H9 (cell line): ENCODE measurements at regions not wholly inside any gene's neighbourhood (a gene's known extent, or its start where the extent isn't known, plus 50 kb on each side); places are given as distances from the start of the nearest gene placed in this dataset.

ENCODE experiments used
- DNase-seq: peaks from one replicate; pipeline ENCODE4 v3.0.0-alpha.2; 2017
- H2AFZ ChIP-seq: one replicate; pipeline ENCODE4 v1.6.1; 2013; ENCODE audit warnings: mild to moderate bottlenecking, low read length, control low read depth, moderate library complexity
- H2AK5ac ChIP-seq: 2 replicates; pipeline ENCODE4 v1.6.1; 2013; ENCODE audit warnings: low read length, control low read depth, mixed read lengths; ENCODE audit not compliant: insufficient read length
- H2BK120ac ChIP-seq: one replicate; pipeline ENCODE4 v1.6.1; 2013; ENCODE audit warnings: low read depth, mild to moderate bottlenecking, low read length, control low read depth, inconsistent platforms; ENCODE audit not compliant: poor library complexity, severe bottlenecking
- H2BK12ac ChIP-seq: 2 replicates; pipeline ENCODE4 v1.6.1; 2013; ENCODE audit warnings: low read length, control low read depth, mixed read lengths, low read depth; ENCODE audit not compliant: insufficient read length
- H2BK15ac ChIP-seq: 2 replicates; pipeline ENCODE4 v1.6.1; 2013; ENCODE audit warnings: low read depth, low read length, control low read depth
- H2BK20ac ChIP-seq: one replicate; pipeline ENCODE4 v1.6.1; 2013; ENCODE audit warnings: low read depth, mild to moderate bottlenecking, low read length, control low read depth, inconsistent platforms; ENCODE audit not compliant: poor library complexity, severe bottlenecking
- H2BK5ac ChIP-seq: 2 replicates; pipeline ENCODE4 v1.6.1; 2013; ENCODE audit warnings: low read length, control low read depth, mixed read lengths; ENCODE audit not compliant: insufficient read length
- H3K14ac ChIP-seq: 2 replicates; pipeline ENCODE4 v1.6.1; 2013; ENCODE audit warnings: low read length, control low read depth; ENCODE audit not compliant: insufficient read depth
- H3K18ac ChIP-seq: 2 replicates; pipeline ENCODE4 v1.6.1; 2013; ENCODE audit warnings: low read depth, mild to moderate bottlenecking, mixed read lengths, low read length, control low read depth; ENCODE audit not compliant: insufficient read length
- H3K23ac ChIP-seq: 2 replicates; pipeline ENCODE4 v1.6.1; 2013; ENCODE audit warnings: low read length, control low read depth, mixed read lengths, low read depth; ENCODE audit not compliant: insufficient read length
- H3K23me2 ChIP-seq: 2 replicates; pipeline ENCODE4 v1.6.1; 2013; ENCODE audit warnings: low read depth, mild to moderate bottlenecking, mixed read lengths, low read length, control low read depth; ENCODE audit not compliant: insufficient read length, poor library complexity, severe bottlenecking
- H3K27ac ChIP-seq: 2 replicates; pipeline ENCODE4 v1.5.1; 2013; ENCODE audit warnings: low read length, control low read depth, mixed read lengths, low read depth; ENCODE audit not compliant: insufficient read length
- H3K27me3 ChIP-seq: 2 replicates; pipeline ENCODE4 v1.6.1; 2013; ENCODE audit warnings: low read length, control low read depth, inconsistent platforms; ENCODE audit not compliant: insufficient read depth
- H3K4ac ChIP-seq: 2 replicates; pipeline ENCODE4 v1.6.1; 2013; ENCODE audit warnings: low read depth, mild to moderate bottlenecking, control low read depth, inconsistent platforms, low read length, moderate library complexity
- H3K4me1 ChIP-seq: 2 replicates; pipeline ENCODE4 v1.6.1; 2013; ENCODE audit warnings: low read length, control low read depth, inconsistent platforms; ENCODE audit not compliant: insufficient read depth
- H3K4me2 ChIP-seq: 2 replicates; pipeline ENCODE4 v1.6.1; 2013; ENCODE audit warnings: low read length, control low read depth, mixed read lengths; ENCODE audit not compliant: insufficient read length, insufficient read depth
- H3K56ac ChIP-seq: 2 replicates; pipeline ENCODE4 v1.6.1; 2013; ENCODE audit warnings: low read depth, mild to moderate bottlenecking, mixed read lengths, low read length, control low read depth; ENCODE audit not compliant: insufficient read length
- H3K79me1 ChIP-seq: 2 replicates; pipeline ENCODE4 v1.6.1; 2013; ENCODE audit warnings: low read depth, mild to moderate bottlenecking, moderate library complexity, low read length, control low read depth, inconsistent platforms; ENCODE audit not compliant: insufficient read depth, poor library complexity, severe bottlenecking
- H3K79me2 ChIP-seq: 2 replicates; pipeline ENCODE4 v1.6.1; 2013; ENCODE audit warnings: low read length, control low read depth, inconsistent platforms; ENCODE audit not compliant: insufficient read depth
- H3K9ac ChIP-seq: 2 replicates; pipeline ENCODE4 v1.6.1; 2013; ENCODE audit warnings: low read length, control low read depth, mixed read lengths; ENCODE audit not compliant: insufficient read length; ENCODE audit errors: extremely low read depth
- H3K9me3 ChIP-seq: one replicate; pipeline ENCODE4 v1.6.1; 2013; ENCODE audit warnings: low read depth, low read length, inconsistent platforms; ENCODE audit not compliant: control insufficient read depth
- H3T11ph ChIP-seq: one replicate; pipeline ENCODE4 v1.6.1; 2013; ENCODE audit warnings: mild to moderate bottlenecking, low read length, control low read depth, inconsistent platforms
- H4K20me1 ChIP-seq: one replicate; pipeline ENCODE4 v1.6.1; 2013; ENCODE audit not compliant: control insufficient read depth, insufficient read length, insufficient read depth
- H4K5ac ChIP-seq: 2 replicates; pipeline ENCODE4 v1.6.1; 2013; ENCODE audit warnings: low read depth, mild to moderate bottlenecking, mixed read lengths, low read length, control low read depth; ENCODE audit not compliant: insufficient read length
- H4K8ac ChIP-seq: replicated peaks from 2 replicates; pipeline ENCODE4 v1.6.1; 2013; ENCODE audit warnings: low read length, control low read depth, mixed read lengths, low read depth; ENCODE audit not compliant: insufficient read length
- H4K91ac ChIP-seq: 2 replicates; pipeline ENCODE4 v1.6.1; 2013; ENCODE audit warnings: low read depth, mild to moderate bottlenecking, moderate library complexity, mixed read lengths, low read length, control low read depth; ENCODE audit not compliant: insufficient read length
- H3K27ac Mint-ChIP-seq, 3 experiments: 2 replicates in 2 of 3; 3 replicates in 1 of 3; pipeline ENCODE4 v1.8.0; 2020 to 2021; ENCODE audit warnings: mixed read lengths in 3 of 3, mild to moderate bottlenecking in 1 of 3, moderate library complexity in 1 of 3
- H3K27me3 Mint-ChIP-seq: 2 replicates; pipeline ENCODE4 v1.8.0; 2021; ENCODE audit warnings: low read depth, mild to moderate bottlenecking, moderate library complexity, mixed read lengths
- H3K36me3 Mint-ChIP-seq, 3 experiments: 2 replicates in 2 of 3; 3 replicates in 1 of 3; pipeline ENCODE4 v1.8.0; 2020 to 2021; ENCODE audit warnings: low read depth in 3 of 3, mixed read lengths in 3 of 3; ENCODE audit not compliant: insufficient read depth in 1 of 3
- H3K4me1 Mint-ChIP-seq, 2 experiments: 2 replicates each; pipeline ENCODE4 v1.8.0; 2020; ENCODE audit warnings: mixed read lengths in 2 of 2
- H3K4me3 Mint-ChIP-seq, 2 experiments: 2 replicates in 1 of 2; 3 replicates in 1 of 2; pipeline ENCODE4 v1.8.0; 2020 to 2021; ENCODE audit warnings: mild to moderate bottlenecking in 2 of 2, mixed read lengths in 2 of 2, moderate library complexity in 1 of 2
- H3K9me3 Mint-ChIP-seq, 2 experiments: 2 replicates in 1 of 2; 3 replicates in 1 of 2; pipeline ENCODE4 v1.8.0; 2020; ENCODE audit warnings: mild to moderate bottlenecking in 2 of 2, mixed read lengths in 2 of 2, moderate library complexity in 1 of 2
- CTCF ChIP-seq: fragments of 200-600 bp; sonication (generic); conservative IDR thresholded peaks from 3 replicates; pipeline ENCODE4 v1.8.0; 2021; ENCODE audit warnings: antibody characterized with exemption, mild to moderate bottlenecking
- WGBS: extraction: QIAGEN DNeasy Blood & Tissue Kit; methylation state at CpG from one replicate; pipeline ENCODE4 v1.1.7; 2013; ENCODE audit warnings: missing lambda C conversion rate, low lambda C conversion rate, mixed read lengths; ENCODE audit not compliant: insufficient read length; ENCODE audit errors: extremely low coverage; 5-methylcytosine and 5-hydroxymethylcytosine counted together

GRCh38 chr16:73399997-73400396, 352.1 kb upstream of the ZFHX3 start:
- Mint-ChIP-seq H3K27me3 (no peaks in the 10 kb centered on the region), H3K4me1 (peaks cover 5 to 12% of the 10 kb centered on the region in 2 experiments), H3K27ac (no peak overlapping the region), H3K9me3 (peaks cover 0 to 5% of the 10 kb centered on the region in 2 experiments; a peak in 1 of 5 replicates), H3K4me3 (no peak overlapping the region), H3K36me3 (peaks cover 0 to 3% (median 0%) of the 10 kb centered on the region in 3 experiments; a peak in 1 of 7 replicates)
- Histone ChIP-seq H3K27ac (no peak overlapping the region), H3K4ac (no peak overlapping the region), H2BK120ac (no peak overlapping the region), H2AFZ (no peak overlapping the region), H3K14ac (no peak overlapping the region), H3K27me3 (no peaks in the 10 kb centered on the region), H2BK12ac (no peak overlapping the region), H3K4me2 (no peak overlapping the region), H3K18ac (no peak overlapping the region), H2BK20ac (no peak overlapping the region), H2BK15ac (no peak overlapping the region), H4K91ac (no peak overlapping the region), H3K79me1 (no peaks in the 10 kb centered on the region), H3K9me3 (no peaks in the 10 kb centered on the region), H3K9ac (no peak overlapping the region), H3K56ac (no peak overlapping the region), H3K23ac (no peak overlapping the region), H3K23me2 (no peaks in the 10 kb centered on the region), H3K4me1 (no peaks in the 10 kb centered on the region), H4K8ac (no peak overlapping the region), H4K5ac (no peak overlapping the region), H3K79me2 (no peaks in the 10 kb centered on the region), H3T11ph (no peak overlapping the region), H4K20me1 (no peaks in the 10 kb centered on the region), H2AK5ac (no peak overlapping the region), H2BK5ac (no peak overlapping the region)
- no peak for TF ChIP-seq CTCF
- whole genome bisulfite sequencing: no CpG with 5 or more reads among the region's 5 CpGs
- no peak for DNase-seq
